ENCODE measurements at regions not wholly inside any gene's neighbourhood (a gene's known extent, or its start where the extent isn't known, plus 50 kb on each side); places are given as distances from the start of the nearest gene placed in this dataset.

GRCh38 chr18:6542296-6542695 lies 127.6 kb upstream of the L3MBTL4 start:
- no peaks in the 10 kb centered on the region for H3K36me3 ChIP-seq (ENCODE audit: control insufficient read depth in 2 of 4, insufficient read depth in 4 of 4, low read length in 3 of 4)
- H3K18ac ChIP-seq (ENCODE audit: extremely low read depth, low read length) = no peak overlapping the region
- H4K91ac ChIP-seq (replicated peaks; ENCODE audit: insufficient read length, low read length) = no peak overlapping the region
- H2BK120ac ChIP-seq (replicated peaks; ENCODE audit: low read depth, low read length) = no peak overlapping the region
- POLR2A ChIA-PET (ENCODE audit: partially characterized antibody) = no interaction called here
- H3K27me3 ChIP-seq (replicated peaks in 1 of 4; ENCODE audit: control insufficient read depth in 3 of 4, extremely low read depth in 1 of 4, insufficient read depth in 3 of 4, low read length in 3 of 4) = no peaks in the 10 kb centered on the region
- no peak overlapping the region for H3K4me2 ChIP-seq (ENCODE audit: insufficient read depth in 1 of 2, low read depth in 2 of 2, low read length in 2 of 2)
- H2BK15ac ChIP-seq (ENCODE audit: low read length) = no peak overlapping the region
- H3K79me2 ChIP-seq (ENCODE audit: control insufficient read depth in 1 of 2, insufficient read depth in 2 of 2, low read length in 2 of 2) = no peaks in the 10 kb centered on the region
- H4K20me1 ChIP-seq (replicated peaks in 1 of 2; ENCODE audit: control insufficient read depth in 1 of 2, insufficient read depth in 2 of 2, low read length in 2 of 2) = no peaks in the 10 kb centered on the region
- H2BK5ac ChIP-seq (ENCODE audit: low read depth, low read length) = no peak overlapping the region
- no peak overlapping the region for H4K8ac ChIP-seq (ENCODE audit: extremely low read depth, insufficient read depth, low read length)
- H3K79me1 ChIP-seq (ENCODE audit: low read depth, low read length) = no peaks in the 10 kb centered on the region
- H2BK12ac ChIP-seq (ENCODE audit: low read depth, low read length) = no peak overlapping the region
- FAIRE-seq = no peak
- no peak overlapping the region for H2AFZ ChIP-seq (ENCODE audit: low read length)
- H2AK5ac ChIP-seq (ENCODE audit: low read depth, low read length) = no peak overlapping the region
- no peak overlapping the region for H3K27ac ChIP-seq (ENCODE audit: low read depth, low read length)
- no peak for DNase-seq (ENCODE audit: low read depth in 1 of 2, low spot score in 2 of 2)
- no peak overlapping the region for H3K4ac ChIP-seq (replicated peaks; ENCODE audit: insufficient read length, low read depth, low read length)
- H4K5ac ChIP-seq (ENCODE audit: insufficient read length, low read depth, low read length) = no peak overlapping the region
- H3K9ac ChIP-seq (replicated peaks in 1 of 4; ENCODE audit: extremely low read depth in 1 of 4, low read depth in 3 of 4, low read length in 3 of 4) = no peak overlapping the region
- H3K9me3 ChIP-seq (ENCODE audit: insufficient read depth in 2 of 2, low read depth in 1 of 2, low read length in 1 of 2) = no peaks in the 10 kb centered on the region
- H3K4me1 ChIP-seq (replicated peaks in 1 of 4; ENCODE audit: control insufficient read depth in 3 of 4, insufficient read depth in 4 of 4, low read length in 3 of 4) = peaks cover 0 to 3% (median 1%) of the 10 kb centered on the region in 4 experiments; a peak in 1 of 7 replicates
- 83% methylated on average over 5 of the region's 5 CpGs; no CpG with 5 or more reads in 1 of the 2 experiments for WGBS, 2 experiments (ENCODE audit: extremely low coverage in 1 of 2, insufficient coverage in 1 of 2, insufficient read length in 1 of 2, insufficient replicate concordance in 2 of 2, low coverage in 1 of 2, low lambda C conversion rate in 2 of 2, missing lambda C conversion rate in 1 of 2)
- no peak overlapping the region for H3K4me3 ChIP-seq (ENCODE audit: extremely low read depth in 1 of 4, insufficient read depth in 2 of 4, low read depth in 3 of 4, low read length in 4 of 4)
- H3K23ac ChIP-seq (ENCODE audit: insufficient read length) = no peak overlapping the region
- no peak overlapping the region for H3K14ac ChIP-seq (ENCODE audit: insufficient read length)
- H3K56ac ChIP-seq (replicated peaks; ENCODE audit: insufficient read length, low read depth, low read length) = no peak overlapping the region
- H3K23me2 ChIP-seq (ENCODE audit: low read depth, low read length) = no peaks in the 10 kb centered on the region
- H2BK20ac ChIP-seq (ENCODE audit: low read length) = no peak overlapping the region
- CTCF ChIA-PET (ENCODE audit: partially characterized antibody) = interaction anchor here (0.6 to 4.4 kb wide), 22 partner anchors 10 to 349 kb away, joined by 3 to 73 read pairs (median 4); no protein-coding TSS in a partner anchor
- TF ChIP-seq ATF2 (IDR thresholded peaks at IDR 0.05; ENCODE audit: low read length) (no peak), CBX8 (IDR thresholded peaks at IDR 0.05; ENCODE audit: borderline replicate concordance, low read depth, low read length) (no peak), RXRA (IDR thresholded peaks at IDR 0.05; ENCODE audit: insufficient read depth, low read depth, low read length) (no peak), RBBP5 (IDR thresholded peaks at IDR 0.05; ENCODE audit: borderline replicate concordance, low read depth, low read length) (no peak), NANOG (IDR thresholded peaks at IDR 0.05; ENCODE audit: insufficient read depth, low read depth, low read length, poor library complexity, severe bottlenecking) (no peak), KDM1A (IDR thresholded peaks at IDR 0.05; ENCODE audit: borderline replicate concordance, low read length) (no peak), JUN (IDR thresholded peaks at IDR 0.05; ENCODE audit: low read depth, low read length) (no peak), CTCF (IDR thresholded peaks at IDR 0.05; ENCODE audit: control extremely low read depth in 1 of 3, insufficient read depth in 1 of 3, low read depth in 1 of 3, low read length in 3 of 3) (no peak), TEAD4 (IDR thresholded peaks at IDR 0.05; ENCODE audit: low read depth, low read length) (no peak), KDM4A (IDR thresholded peaks at IDR 0.05; ENCODE audit: low read depth, low read length, severe bottlenecking) (no peak)
